ENCODE measurements at regions not wholly inside any gene's neighbourhood (a gene's known extent, or its start where the extent isn't known, plus 50 kb on each side); places are given as distances from the start of the nearest gene placed in this dataset.
A peak's percentile ranks its signal among the peaks of the same experiment; 100 is the strongest.

DNA sequence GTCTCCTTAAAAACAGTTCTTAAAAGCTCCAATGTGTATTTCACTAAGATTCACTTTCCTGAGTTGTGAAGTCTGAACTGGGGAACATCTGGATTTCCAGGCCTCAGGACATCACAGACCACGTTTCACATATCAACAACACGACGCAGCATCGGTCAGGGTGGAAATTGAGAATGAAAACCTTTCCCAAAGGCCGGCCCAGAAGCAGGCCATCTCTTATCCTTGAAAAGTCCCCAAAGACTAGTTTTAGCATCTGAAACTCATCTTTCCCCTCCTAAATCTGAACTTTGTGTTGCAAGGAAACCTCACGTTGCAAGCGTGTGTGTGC, 96.4 kb upstream of the COL5A1 start:
- intact Hi-C loops (cut with DNase I) = no loop called here
- no peaks in the 10 kb centered on the region for H3K4me1 ChIP-seq
- WGBS, 2 donors = 63 to 65% methylated on average over 7 of the region's 7 CpGs

DNA sequence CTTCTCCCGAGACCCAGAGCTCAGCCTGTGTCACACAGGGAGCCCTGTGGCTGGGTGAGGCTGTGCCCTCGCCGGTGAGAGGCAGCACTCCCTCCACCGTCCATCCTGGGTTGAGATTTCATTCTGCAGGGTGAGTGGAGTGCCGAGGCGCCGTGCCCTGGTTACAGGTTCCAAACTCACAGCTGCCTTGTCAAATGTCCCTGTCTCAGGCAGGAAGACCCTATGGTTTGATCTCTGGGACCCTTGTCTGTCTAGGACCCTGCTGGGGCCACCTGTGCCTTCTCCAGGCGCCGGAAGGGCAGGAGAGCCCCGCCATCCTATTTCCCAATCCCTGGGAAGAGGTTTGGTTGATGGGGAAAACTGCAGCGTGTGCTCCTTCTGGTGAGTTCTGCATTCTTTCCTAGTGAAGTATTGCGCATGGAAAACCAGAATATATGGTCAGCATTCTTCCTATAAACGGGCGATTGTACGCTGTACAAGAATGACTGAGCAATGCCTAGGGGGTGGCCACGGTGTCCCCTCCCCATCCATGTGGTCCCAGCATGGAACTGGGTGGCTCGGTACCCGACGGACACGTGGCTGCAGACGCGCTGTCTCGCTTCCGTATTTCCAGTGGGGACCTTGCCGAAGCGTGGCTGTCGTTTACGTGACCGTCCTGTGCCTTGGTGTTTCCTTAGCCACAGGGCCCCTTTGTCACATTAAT, 95.9 kb upstream of the COL5A1 start:
- intact Hi-C loops (cut with DNase I) = no loop called here
- H3K36me3 ChIP-seq = no peaks in the 10 kb centered on the region
- no peak for FAIRE-seq

More for the DNA sequence above, 96.4 kb upstream of the COL5A1 start:
- H3K27ac ChIP-seq = peak overlapping the region in 2 of 4 donors; percentile 23 to 37
- ATAC-seq = peak in 1 of 4 donors; percentile 13
- no peaks in the 10 kb centered on the region for H3K36me3 ChIP-seq
- no peaks in the 10 kb centered on the region for H3K27me3 ChIP-seq
- no peak for FAIRE-seq
- no peaks in the 10 kb centered on the region for H3K9me3 ChIP-seq
- TF ChIP-seq, protein P1, sequence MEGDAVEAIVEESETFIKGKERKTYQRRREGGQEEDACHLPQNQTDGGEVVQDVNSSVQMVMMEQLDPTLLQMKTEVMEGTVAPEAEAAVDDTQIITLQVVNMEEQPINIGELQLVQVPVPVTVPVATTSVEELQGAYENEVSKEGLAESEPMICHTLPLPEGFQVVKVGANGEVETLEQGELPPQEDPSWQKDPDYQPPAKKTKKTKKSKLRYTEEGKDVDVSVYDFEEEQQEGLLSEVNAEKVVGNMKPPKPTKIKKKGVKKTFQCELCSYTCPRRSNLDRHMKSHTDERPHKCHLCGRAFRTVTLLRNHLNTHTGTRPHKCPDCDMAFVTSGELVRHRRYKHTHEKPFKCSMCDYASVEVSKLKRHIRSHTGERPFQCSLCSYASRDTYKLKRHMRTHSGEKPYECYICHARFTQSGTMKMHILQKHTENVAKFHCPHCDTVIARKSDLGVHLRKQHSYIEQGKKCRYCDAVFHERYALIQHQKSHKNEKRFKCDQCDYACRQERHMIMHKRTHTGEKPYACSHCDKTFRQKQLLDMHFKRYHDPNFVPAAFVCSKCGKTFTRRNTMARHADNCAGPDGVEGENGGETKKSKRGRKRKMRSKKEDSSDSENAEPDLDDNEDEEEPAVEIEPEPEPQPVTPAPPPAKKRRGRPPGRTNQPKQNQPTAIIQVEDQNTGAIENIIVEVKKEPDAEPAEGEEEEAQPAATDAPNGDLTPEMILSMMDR (IDR thresholded peaks at IDR 0.05) = no peak
- no peak overlapping the region for H3K4me3 ChIP-seq
- DNase-seq = no peak

DNA sequence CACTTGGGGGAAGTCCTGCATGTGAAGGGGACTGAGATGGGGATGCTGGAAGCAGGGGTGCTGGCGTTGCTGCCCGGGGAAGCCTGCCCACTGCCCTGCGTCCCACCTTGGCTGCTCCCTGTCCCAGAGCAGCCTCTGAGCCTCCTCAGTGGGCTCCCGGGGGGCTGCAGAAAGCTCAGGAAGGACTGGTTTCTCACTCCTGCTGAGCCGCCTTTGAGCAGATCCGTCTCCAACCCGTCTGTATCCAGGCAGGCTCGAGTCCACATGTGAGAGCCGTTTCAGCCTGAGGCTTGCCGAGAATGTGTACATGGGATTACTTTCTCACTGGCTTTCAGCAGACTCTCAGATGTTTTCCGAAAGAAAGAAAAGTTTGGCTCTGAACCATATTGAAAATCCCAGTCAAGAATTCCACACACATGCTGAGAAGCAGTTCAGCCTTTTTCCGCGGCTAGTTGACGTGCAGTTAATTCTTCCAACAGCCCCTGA, 95.3 kb upstream of the COL5A1 start:
- ATAC-seq (peak in 2 of 4 donors; percentile 57 to 63), DNase-seq (peak in 1 of 6 donors; percentile 38), FAIRE-seq (no peak)
- Histone ChIP-seq H3K9me3 (no peaks in the 10 kb centered on the region), H3K27ac (peak overlapping the region in 2 of 4 donors; percentile 48 to 63), H3K4me3 (no peak overlapping the region), H3K4me1 (no peaks in the 10 kb centered on the region), H3K27me3 (no peaks in the 10 kb centered on the region), H3K36me3 (no peaks in the 10 kb centered on the region)
- TF ChIP-seq, protein P1 (IDR thresholded peaks at IDR 0.05) = no peak
- WGBS, 2 donors = 30 to 34% methylated on average over 14 of the region's 14 CpGs
- intact Hi-C loops (cut with DNase I) = no loop called here

More for the DNA sequence above, 95.9 kb upstream of the COL5A1 start:
- Histone ChIP-seq H3K4me3 (no peak overlapping the region), H3K27me3 (no peaks in the 10 kb centered on the region), H3K9me3 (no peaks in the 10 kb centered on the region), H3K27ac (peak overlapping the region in 2 of 4 donors; percentile 48 to 63), H3K4me1 (no peaks in the 10 kb centered on the region)
- DNase-seq (peak in 1 of 6 donors; percentile 48), ATAC-seq (peak in 2 of 4 donors; percentile 64 to 67)
- TF ChIP-seq, protein P1 (IDR thresholded peaks at IDR 0.05) = no peak
- 51 to 56% methylated on average over 29 of the region's 29 CpGs for whole genome bisulfite sequencing, 2 donors

DNA sequence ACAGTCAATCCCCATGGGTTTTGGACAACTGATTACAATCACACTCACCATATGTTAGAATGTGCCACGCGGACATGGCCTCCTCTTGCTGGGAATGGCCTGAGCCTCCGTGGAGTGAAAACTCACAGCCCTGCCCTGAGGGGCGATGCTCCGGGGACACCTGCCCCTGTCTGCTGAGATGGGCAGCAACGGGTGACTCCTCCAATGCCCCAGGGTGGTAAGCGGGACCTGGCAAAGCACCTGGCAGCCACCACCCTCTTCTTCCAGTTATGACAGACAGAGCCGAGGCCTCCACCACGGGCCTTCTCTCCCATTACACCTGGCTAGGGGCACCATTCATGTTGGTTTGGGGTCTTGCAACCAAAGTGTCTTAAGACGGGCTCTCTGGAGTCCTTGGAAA, 94.9 kb upstream of the COL5A1 start:
- FAIRE-seq (no peak), ATAC-seq (no peak), DNase-seq (peak in 1 of 6 donors; percentile 50)
- Histone ChIP-seq H3K36me3 (no peaks in the 10 kb centered on the region), H3K9me3 (no peaks in the 10 kb centered on the region), H3K27ac (no peak overlapping the region), H3K27me3 (no peaks in the 10 kb centered on the region), H3K4me1 (no peaks in the 10 kb centered on the region), H3K4me3 (no peak overlapping the region)
- 69 to 77% methylated on average over 10 of the region's 10 CpGs for WGBS, 2 donors
- intact Hi-C loops (cut with DNase I) = no loop called here
- TF ChIP-seq, protein P1 (IDR thresholded peaks at IDR 0.05) = no peak

Measured in pancreas (tissue), 10 donors.